Dedifferentiated amniotic fluid mesenchymal stem cell (primary cell): ENCODE measurements at regions not wholly inside any gene's neighbourhood (a gene's known extent, or its start where the extent isn't known, plus 50 kb on each side); places are given as distances from the start of the nearest gene placed in this dataset.

Experiments used
- DNase-seq: peaks from one replicate; pipeline ENCODE4 v3.0.0-alpha.2; 2016; ENCODE audit errors: extremely low spot score

GRCh38 chr4:58711039-58711438, 1600.9 kb upstream of the IGFBP7 start:
- DNase-seq, result no peak

DNA sequence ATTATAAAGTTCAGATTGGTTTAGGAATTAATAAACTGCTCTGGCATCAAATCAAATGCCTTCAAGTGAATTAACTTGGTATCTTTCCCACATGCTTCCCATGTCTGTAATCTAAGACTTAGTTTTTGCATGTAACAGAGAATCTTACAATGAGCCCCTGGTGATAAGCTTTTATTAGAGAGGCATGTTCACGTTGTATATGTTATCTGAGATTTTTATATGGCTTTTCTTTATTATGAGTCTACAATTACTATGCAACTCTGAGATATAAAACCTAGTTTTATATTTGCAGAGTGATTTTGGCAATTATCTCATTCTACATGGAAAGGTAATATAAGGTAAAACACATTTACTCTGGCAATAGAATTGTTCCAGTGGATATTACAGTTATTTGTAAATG, 1578.4 kb upstream of the IGFBP7 start:
- no peak for DNase-seq

DNA sequence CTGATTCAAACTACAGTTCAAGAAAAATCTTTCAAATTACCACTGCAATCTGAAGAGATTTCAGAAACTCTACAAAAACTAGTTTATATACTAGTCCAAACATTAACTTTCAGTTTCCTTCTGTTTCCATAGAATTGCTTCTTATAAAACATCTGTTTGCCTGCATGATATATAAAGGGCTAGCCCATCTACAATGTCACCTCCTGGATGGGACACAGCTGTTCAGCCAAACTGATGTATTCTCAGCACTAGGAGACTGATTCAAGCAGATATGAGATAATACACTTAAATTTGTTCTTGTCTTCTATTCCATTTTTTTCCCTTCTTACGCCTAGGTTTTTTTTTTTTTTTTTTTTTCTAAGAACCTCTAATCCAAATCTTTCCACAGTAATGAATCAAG, 1569.7 kb upstream of the IGFBP7 start:
- DNase-seq, result no peak

DNA sequence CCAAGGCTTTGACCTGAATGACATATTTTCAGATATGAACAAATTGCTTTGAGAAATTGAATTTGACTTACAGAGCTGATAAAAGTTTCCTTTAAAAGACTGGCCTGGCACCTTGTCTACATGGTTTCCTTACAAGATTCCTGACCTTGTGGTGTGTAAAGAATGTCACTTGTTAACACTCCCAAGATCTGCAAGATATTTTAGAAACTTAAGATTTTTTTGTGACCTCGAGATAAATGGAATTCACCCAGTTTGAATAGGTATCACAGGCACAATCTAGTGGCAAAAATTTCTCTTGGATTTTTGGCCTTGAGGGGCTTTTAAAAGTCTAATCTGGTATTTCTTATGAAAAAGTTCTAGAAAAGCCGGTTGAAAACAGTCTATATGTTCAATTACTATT, 1568.9 kb upstream of the IGFBP7 start:
- DNase-seq, result no peak

- DNase-seq, result no peak
Observed at GRCh38 chr4:58669783-58670182, 1559.6 kb upstream of the IGFBP7 start.

- DNase-seq, result no peak
Observed at GRCh38 chr4:58665649-58666048, 1555.5 kb upstream of the IGFBP7 start.

DNA sequence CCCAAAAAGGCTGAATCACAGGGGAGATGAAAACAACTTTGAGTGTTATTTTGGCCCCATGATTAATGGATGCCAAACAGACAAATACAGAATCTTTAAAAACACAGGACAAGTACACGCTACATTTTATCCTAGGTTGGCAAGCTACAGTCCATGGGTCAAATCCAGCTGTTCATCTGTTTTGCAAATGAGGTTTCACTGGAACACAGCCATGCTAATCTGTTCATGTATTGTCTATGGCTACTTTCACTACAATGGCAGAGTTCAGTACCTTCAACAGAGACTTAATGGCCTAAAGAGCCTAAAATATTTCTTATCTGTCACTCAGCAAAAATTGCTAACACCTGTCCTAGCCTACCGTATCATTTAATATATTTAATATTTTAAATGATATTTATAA, 1548.5 kb upstream of the IGFBP7 start:
- no peak for DNase-seq

DNA sequence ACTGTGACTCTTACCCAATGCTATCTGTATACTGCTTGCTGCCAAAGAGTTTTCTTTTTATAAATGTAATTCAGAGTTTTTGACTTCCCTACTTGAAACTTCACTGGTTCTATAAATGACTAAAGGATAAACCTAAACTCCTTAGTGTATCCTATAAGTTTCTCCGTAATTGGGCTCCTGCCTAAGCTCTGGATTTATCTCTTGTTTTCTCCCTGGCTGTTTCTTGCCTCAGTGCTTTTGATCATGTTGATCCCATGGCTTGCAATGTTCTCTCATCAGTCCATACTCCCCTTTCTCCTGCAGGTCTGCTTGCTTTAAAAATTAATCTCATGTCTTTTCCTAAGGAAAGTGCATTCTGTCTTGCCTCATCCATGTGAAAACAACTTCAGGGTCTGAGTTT, 1543.1 kb upstream of the IGFBP7 start:
- DNase-seq, result no peak

- no peak for DNase-seq
Observed at GRCh38 chr4:58649226-58649625, 1539.0 kb upstream of the IGFBP7 start.

- no peak for DNase-seq
Observed at GRCh38 chr4:58646126-58646525, 1535.9 kb upstream of the IGFBP7 start.

GRCh38 chr4:58644549-58644948, 1534.4 kb upstream of the IGFBP7 start:
- DNase-seq, result no peak

DNA sequence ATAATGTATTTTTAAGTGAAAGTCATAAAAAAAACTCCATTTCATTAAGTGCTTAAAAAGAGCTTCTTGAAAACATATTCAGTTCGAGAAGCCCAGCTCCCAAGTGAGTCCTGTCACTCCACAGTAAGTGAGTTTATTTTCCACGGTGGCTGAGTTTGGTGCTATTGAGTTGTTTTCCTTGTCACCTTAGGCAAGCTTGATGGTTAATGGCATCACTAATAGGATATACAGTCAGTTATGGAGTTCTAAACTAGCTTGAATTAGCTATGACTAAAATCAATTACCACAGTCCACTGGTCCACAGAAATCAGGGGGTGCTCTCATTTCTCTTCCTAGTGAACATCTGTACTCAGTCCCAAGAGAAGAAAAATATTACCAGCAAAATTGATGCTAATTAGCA, 1526.2 kb upstream of the IGFBP7 start:
- no peak for DNase-seq

DNA sequence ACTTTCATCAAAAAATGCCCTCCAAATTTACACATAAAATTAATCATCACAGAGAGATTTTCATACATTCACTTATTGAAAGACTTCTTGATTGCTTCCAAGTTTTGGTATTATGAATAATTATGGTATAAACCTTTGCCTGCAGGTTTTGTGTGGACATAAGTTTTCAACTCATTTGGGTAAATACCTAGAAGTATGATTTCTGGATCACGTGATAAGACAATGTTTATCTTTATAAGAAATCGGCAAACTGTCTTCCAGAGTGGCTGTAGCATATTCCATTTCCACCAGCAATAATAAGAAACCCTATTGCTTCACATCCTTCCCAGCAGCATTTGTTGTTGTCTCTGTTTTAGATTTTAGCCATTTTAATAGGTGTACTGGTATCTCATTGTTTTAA, 1507.0 kb upstream of the IGFBP7 start:
- no peak for DNase-seq

DNA sequence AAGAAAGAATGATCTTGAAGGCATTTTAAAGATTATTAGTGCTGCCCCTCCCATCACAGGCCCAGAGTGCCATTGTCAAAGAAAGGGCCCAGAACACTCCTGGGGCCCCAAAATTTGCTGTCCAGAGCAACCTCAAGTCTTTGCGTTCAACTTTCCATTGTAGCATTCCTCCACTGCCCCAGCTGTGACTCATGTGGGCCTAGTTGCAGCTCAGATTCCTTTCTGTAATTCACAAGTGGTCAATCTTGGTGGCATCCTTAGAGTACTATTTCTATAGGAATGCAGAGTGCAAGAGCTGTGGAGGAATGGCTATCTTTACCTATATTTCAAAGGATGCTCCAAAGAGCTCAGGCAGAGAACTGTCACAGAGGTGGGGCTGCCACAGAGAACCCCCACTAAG, 1500.8 kb upstream of the IGFBP7 start:
- no peak for DNase-seq

- DNase-seq, result no peak
Observed at GRCh38 chr4:58606303-58606702, 1496.1 kb upstream of the IGFBP7 start.

GRCh38 chr4:58603951-58604350, 1493.8 kb upstream of the IGFBP7 start:
- no peak for DNase-seq

GRCh38 chr4:58602731-58603359, 1492.7 kb upstream of the IGFBP7 start:
- no peak for DNase-seq

GRCh38 chr4:58602022-58602421, 1491.8 kb upstream of the IGFBP7 start:
- DNase-seq, result no peak

GRCh38 chr4:58600290-58600689, 1490.1 kb upstream of the IGFBP7 start:
- no peak for DNase-seq

- no peak for DNase-seq
Observed at GRCh38 chr4:58590722-58591121, 1480.5 kb upstream of the IGFBP7 start.

- no peak for DNase-seq
Observed at GRCh38 chr4:58587856-58588255, 1477.7 kb upstream of the IGFBP7 start.

DNA sequence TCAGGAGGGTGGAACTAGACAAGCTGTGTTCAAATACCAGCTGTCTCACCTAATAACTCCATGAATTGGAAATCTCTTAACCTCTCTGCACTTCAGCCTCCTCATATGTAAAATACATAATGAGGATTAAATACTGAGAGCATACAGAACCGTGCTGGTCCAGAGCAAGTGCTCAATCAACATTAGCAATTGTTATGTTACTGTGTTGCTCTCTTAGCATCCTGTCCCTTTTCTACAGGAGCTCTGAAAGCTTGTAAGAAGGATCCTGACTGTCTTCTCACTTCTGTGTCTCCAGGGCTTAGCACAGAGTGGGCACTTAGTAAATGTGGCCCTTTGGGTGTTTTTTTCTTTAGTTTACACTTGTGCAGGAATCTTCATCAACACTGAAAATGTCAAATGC, 1456.1 kb upstream of the IGFBP7 start:
- DNase-seq, result no peak

- DNase-seq, result no peak
Observed at GRCh38 chr4:58564695-58565475, 1454.7 kb upstream of the IGFBP7 start.

DNA sequence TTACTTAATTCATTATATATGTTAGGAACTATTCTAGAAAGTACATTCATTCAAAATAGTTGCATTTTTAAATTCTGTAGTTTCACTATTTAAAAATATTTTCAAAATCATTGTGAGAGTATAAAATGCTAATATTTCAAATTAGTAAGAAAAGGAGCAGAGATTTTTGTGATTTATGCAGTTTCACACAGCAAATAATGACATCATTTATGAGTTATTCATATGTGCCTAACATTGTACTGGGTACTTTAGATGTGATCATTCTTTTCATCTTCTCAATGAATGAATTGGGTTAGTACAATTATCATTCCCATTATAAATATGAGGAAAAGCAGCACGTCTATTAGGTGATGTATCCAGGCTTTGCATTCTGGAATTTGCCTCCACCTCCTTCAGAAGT, 1451.0 kb upstream of the IGFBP7 start:
- no peak for DNase-seq
